ENCODE measurements at regions not wholly inside any gene's neighbourhood (a gene's known extent, or its start where the extent isn't known, plus 50 kb on each side); places are given as distances from the start of the nearest gene placed in this dataset.

DNA sequence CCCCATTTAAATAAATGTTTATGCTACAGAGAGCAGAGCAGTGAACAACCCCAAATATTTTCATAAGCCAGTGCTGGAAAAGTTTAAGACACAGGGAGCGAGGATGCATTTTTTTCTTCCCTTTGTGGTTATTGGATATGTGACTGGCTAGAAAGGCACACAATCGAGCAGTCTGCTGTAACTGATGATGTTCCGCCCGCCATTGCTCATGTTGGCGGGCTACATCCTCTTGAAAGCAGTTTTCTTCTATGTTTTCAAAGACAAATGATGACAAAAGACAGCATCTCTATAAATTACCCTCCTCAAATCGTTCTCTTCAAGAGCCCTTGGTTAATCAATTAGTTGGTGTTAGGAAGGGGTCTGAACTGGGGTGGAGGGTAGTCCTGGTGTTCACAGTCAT lies 269.8 kb downstream of the SKAP2 start:
- intact Hi-C loops (cut with DNase I): no loop called here
- 59 to 72% methylated on average over 6 of the region's 6 CpGs for WGBS, 2 donors

DNA sequence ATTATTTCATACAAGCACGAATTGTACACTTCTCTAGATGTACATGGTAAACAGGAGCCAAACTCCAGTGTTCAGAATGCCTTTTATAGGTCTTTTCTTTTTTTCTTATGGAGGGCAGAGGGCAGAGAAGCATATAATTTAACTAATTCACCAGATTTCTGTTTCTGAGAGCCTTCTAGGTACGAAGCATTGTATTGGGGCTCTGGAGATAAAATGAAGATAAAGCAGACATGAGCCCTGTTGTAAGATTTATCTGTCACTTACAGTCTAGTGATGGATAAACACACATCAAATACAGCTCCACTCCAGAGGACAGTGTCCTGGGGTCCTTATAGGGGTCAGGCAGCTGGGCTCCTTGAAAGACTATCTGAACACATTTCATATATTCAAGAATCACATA lies 265.5 kb downstream of the SKAP2 start:
- H3K36me3 ChIP-seq: no peaks in the 10 kb centered on the region
- DNase-seq: no peak
- TF ChIP-seq, protein P1, sequence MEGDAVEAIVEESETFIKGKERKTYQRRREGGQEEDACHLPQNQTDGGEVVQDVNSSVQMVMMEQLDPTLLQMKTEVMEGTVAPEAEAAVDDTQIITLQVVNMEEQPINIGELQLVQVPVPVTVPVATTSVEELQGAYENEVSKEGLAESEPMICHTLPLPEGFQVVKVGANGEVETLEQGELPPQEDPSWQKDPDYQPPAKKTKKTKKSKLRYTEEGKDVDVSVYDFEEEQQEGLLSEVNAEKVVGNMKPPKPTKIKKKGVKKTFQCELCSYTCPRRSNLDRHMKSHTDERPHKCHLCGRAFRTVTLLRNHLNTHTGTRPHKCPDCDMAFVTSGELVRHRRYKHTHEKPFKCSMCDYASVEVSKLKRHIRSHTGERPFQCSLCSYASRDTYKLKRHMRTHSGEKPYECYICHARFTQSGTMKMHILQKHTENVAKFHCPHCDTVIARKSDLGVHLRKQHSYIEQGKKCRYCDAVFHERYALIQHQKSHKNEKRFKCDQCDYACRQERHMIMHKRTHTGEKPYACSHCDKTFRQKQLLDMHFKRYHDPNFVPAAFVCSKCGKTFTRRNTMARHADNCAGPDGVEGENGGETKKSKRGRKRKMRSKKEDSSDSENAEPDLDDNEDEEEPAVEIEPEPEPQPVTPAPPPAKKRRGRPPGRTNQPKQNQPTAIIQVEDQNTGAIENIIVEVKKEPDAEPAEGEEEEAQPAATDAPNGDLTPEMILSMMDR (IDR thresholded peaks at IDR 0.05): no peak
- H3K9me3 ChIP-seq: no peaks in the 10 kb centered on the region
- H3K4me3 ChIP-seq: no peak overlapping the region
- H3K27ac ChIP-seq: no peak overlapping the region
- 61 to 83% methylated on average over 2 of the region's 2 CpGs for WGBS, 2 donors
- intact Hi-C loops (cut with DNase I): no loop called here
- H3K27me3 ChIP-seq: no peaks in the 10 kb centered on the region
- H3K4me1 ChIP-seq: no peaks in the 10 kb centered on the region

More for the DNA sequence above, 269.8 kb downstream of the SKAP2 start:
- peaks cover 0 to 3% (median 0%) of the 10 kb centered on the region in 4 donors for H3K27me3 ChIP-seq
- H3K4me1 ChIP-seq: peaks cover 0 to 12% (median 3%) of the 10 kb centered on the region in 3 donors
- no peaks in the 10 kb centered on the region for H3K36me3 ChIP-seq
- H3K4me3 ChIP-seq: no peak overlapping the region
- H3K27ac ChIP-seq: no peak overlapping the region
- TF ChIP-seq, protein P1 (IDR thresholded peaks at IDR 0.05): no peak
- TF ChIP-seq POLR2A (IDR thresholded peaks at IDR 0.05): no peak
- DNase-seq: no peak
- no peaks in the 10 kb centered on the region for H3K9me3 ChIP-seq

DNA sequence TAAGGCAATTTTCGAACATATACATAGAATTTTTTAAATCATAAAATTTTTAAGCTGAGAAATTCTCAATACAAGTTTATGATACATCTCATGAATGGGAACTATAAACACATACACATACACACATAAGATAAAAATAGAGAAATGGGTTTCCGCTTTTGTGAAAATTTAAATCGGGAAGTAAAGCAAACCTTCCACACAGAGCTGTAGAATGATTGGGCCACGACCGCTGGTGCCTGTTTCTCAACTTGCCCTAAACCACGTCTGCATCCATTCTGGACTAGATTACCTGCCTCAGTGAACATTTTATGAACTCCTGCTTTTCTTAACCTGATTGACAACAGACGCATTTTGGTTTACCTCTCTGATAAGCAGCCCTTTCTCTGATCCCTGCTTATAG lies 264.4 kb downstream of the SKAP2 start:
- 77 to 88% methylated on average over 7 of the region's 7 CpGs for WGBS, 2 donors
- TF ChIP-seq, protein P1 (IDR thresholded peaks at IDR 0.05): no peak
- no peak for TF ChIP-seq POLR2A (IDR thresholded peaks at IDR 0.05)
- H3K9me3 ChIP-seq: no peaks in the 10 kb centered on the region
- DNase-seq: no peak
- no peaks in the 10 kb centered on the region for H3K27me3 ChIP-seq
- intact Hi-C loops (cut with DNase I): no loop called here
- H3K4me3 ChIP-seq: no peak overlapping the region
- no peaks in the 10 kb centered on the region for H3K36me3 ChIP-seq
- H3K4me1 ChIP-seq: no peaks in the 10 kb centered on the region
- no peak overlapping the region for H3K27ac ChIP-seq

DNA sequence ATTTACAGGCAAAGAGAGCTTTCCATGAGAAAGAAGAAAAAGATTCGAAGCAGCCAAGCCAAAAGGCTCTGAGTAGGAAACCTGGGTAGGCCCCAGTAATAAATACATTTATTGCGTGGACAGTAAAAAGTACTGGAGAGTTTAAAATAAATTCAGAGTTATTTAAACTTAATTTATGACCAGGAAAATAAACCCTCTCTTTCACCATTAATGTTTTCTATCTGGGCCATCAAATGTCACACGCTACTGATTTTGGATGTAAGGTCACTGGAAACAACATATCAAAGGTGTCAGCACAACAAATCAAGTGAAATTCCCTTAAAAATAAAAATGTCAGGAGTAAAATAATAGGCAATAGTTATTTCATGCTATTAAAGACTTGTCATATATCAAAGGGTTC lies 264.0 kb downstream of the SKAP2 start:
- TF ChIP-seq, protein P1 (IDR thresholded peaks at IDR 0.05): no peak
- TF ChIP-seq POLR2A (IDR thresholded peaks at IDR 0.05): no peak
- H3K4me1 ChIP-seq: no peaks in the 10 kb centered on the region
- no peak for DNase-seq
- intact Hi-C loops (cut with DNase I): no loop called here
- no peak overlapping the region for H3K27ac ChIP-seq
- no peaks in the 10 kb centered on the region for H3K27me3 ChIP-seq
- 76 to 78% methylated on average over 3 of the region's 3 CpGs for WGBS, 2 donors
- H3K4me3 ChIP-seq: no peak overlapping the region
- H3K36me3 ChIP-seq: no peaks in the 10 kb centered on the region
- H3K9me3 ChIP-seq: no peaks in the 10 kb centered on the region

DNA sequence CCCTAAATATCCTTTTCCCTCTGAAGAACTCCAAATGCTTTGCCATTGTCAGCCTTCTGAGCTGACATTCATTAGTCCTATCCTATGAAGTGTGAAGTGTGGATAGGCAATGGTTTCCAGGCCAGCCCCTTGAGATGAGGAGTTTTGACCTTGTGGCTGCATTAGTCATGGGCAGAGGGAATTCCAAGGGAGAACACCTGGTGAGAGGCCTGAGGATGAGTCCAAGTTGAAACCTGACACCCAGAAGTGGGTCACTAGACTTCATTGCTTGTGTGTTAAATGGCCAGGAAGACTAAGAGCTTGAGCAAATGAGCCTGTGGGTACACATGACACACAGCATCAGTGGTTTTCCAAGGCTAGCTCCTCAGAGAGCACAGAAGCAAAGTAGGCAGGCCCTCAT lies 260.8 kb downstream of the SKAP2 start:
- DNase-seq: no peak
- no peak overlapping the region for H3K27ac ChIP-seq
- H3K4me3 ChIP-seq: no peak overlapping the region
- no peaks in the 10 kb centered on the region for H3K27me3 ChIP-seq
- H3K4me1 ChIP-seq: no peaks in the 10 kb centered on the region
- no peaks in the 10 kb centered on the region for H3K9me3 ChIP-seq
- intact Hi-C loops (cut with DNase I): no loop called here
- no peaks in the 10 kb centered on the region for H3K36me3 ChIP-seq
- TF ChIP-seq, protein P1 (IDR thresholded peaks at IDR 0.05): no peak
- no peak for TF ChIP-seq POLR2A (IDR thresholded peaks at IDR 0.05)

All from esophagus squamous epithelium (tissue), 5 donors.